Neural cell (in vitro differentiated cells): ENCODE measurements at regions not wholly inside any gene's neighbourhood (a gene's known extent, or its start where the extent isn't known, plus 50 kb on each side); places are given as distances from the start of the nearest gene placed in this dataset.

Experiments used
- H2AFZ ChIP-seq: fragments of 200-600, 300-800 bp; sonication (generic), shearing (Covaris generic); 2 replicates; pipeline ENCODE4 v1.6.0; 2014; ENCODE audit warnings: low read depth, mild to moderate bottlenecking, antibody characterized with exemption, low read length, moderate library complexity
- H3F3A ChIP-seq: fragments of 200-600 bp; shearing (Covaris generic); 2 replicates; pipeline ENCODE4 v1.6.1; 2016; ENCODE audit warnings: mild to moderate bottlenecking, moderate library complexity, mixed read lengths, antibody characterized with exemption, low read length; ENCODE audit not compliant: insufficient read depth, poor library complexity, severe bottlenecking
- H3K27ac ChIP-seq: fragments of 200-600, 300-800 bp; sonication (generic), shearing (Covaris generic); 2 replicates; pipeline ENCODE4 v1.5.1; 2014; ENCODE audit warnings: mild to moderate bottlenecking, low read length, moderate library complexity
- H3K27me3 ChIP-seq: fragments of 300-800, 200-600 bp; sonication (generic), shearing (Covaris generic); 2 replicates; pipeline ENCODE4 v1.6.0; 2014; ENCODE audit warnings: mild to moderate bottlenecking, low read depth, low read length, moderate library complexity; ENCODE audit not compliant: insufficient read depth
- H3K36me3 ChIP-seq: fragments of 300-800, 200-600 bp; sonication (generic), shearing (Covaris generic); 2 replicates; pipeline ENCODE4 v1.5.1; 2014; ENCODE audit warnings: mild to moderate bottlenecking, antibody characterized with exemption, low read length, moderate library complexity; ENCODE audit not compliant: insufficient read depth
- H3K4me2 ChIP-seq: fragments of 300-800, 200-600 bp; sonication (generic), shearing (Covaris generic); 2 replicates; pipeline ENCODE4 v1.6.0; 2014; ENCODE audit warnings: mild to moderate bottlenecking, low read length
- H3K4me3 ChIP-seq: fragments of 300-800, 200-600 bp; sonication (generic), shearing (Covaris generic); 2 replicates; pipeline ENCODE4 v1.5.1; 2014; ENCODE audit warnings: mild to moderate bottlenecking, low read length, moderate library complexity
- H3K79me2 ChIP-seq: fragments of 200-600 bp; shearing (Covaris generic); replicated peaks from 2 replicates; pipeline ENCODE4 v1.6.0; 2014; ENCODE audit warnings: mild to moderate bottlenecking, low read length, moderate library complexity; ENCODE audit not compliant: insufficient read depth
- H3K9ac ChIP-seq: fragments of 300-800, 200-600 bp; sonication (generic), shearing (Covaris generic); 2 replicates; pipeline ENCODE4 v1.6.1; 2016; ENCODE audit warnings: mild to moderate bottlenecking, low read length, mixed read lengths
- H3K9me2 ChIP-seq: fragments of 200-600 bp; shearing (Covaris generic); 2 replicates; pipeline ENCODE4 v1.6.1; 2016; ENCODE audit warnings: mild to moderate bottlenecking, low read length, mixed read lengths; ENCODE audit not compliant: insufficient read depth
- H3K9me3 ChIP-seq: fragments of 200-600, 300-800 bp; sonication (generic), shearing (Covaris generic); 2 replicates; pipeline ENCODE4 v1.6.1; 2016; ENCODE audit warnings: mild to moderate bottlenecking, mixed run types, low read length, moderate library complexity, mixed read lengths
- H4K20me1 ChIP-seq: fragments of 200-600 bp; shearing (Covaris generic); 2 replicates; pipeline ENCODE4 v1.6.1; 2016; ENCODE audit warnings: mild to moderate bottlenecking, mixed run types; ENCODE audit not compliant: insufficient read depth
- EP300 ChIP-seq: fragments of 450-650 bp; conservative IDR thresholded peaks from 2 replicates; pipeline ENCODE4 v1.6.1; 2014; ENCODE audit warnings: antibody characterized with exemption, mild to moderate bottlenecking, moderate library complexity; ENCODE audit not compliant: poor library complexity, severe bottlenecking
- EZH2 ChIP-seq: fragments of 200-600, 300-800 bp; shearing (Covaris generic), sonication (generic); IDR thresholded peaks from 2 replicates; pipeline ENCODE4 v1.6.1; 2014; ENCODE audit warnings: antibody characterized with exemption, low read length, borderline replicate concordance, mild to moderate bottlenecking; ENCODE audit not compliant: insufficient read depth, poor library complexity, severe bottlenecking
- MXI1 ChIP-seq: fragments of 450-650 bp; conservative IDR thresholded peaks from 2 replicates; pipeline ENCODE4 v1.6.1; 2014; ENCODE audit warnings: antibody characterized with exemption, mild to moderate bottlenecking; ENCODE audit not compliant: poor library complexity, severe bottlenecking
- POLR2AphosphoS5 ChIP-seq: IDR thresholded peaks from 2 replicates; pipeline ENCODE4 v1.6.1; 2012
- RAD21 ChIP-seq: fragments of 450-650 bp; conservative IDR thresholded peaks from 2 replicates; pipeline ENCODE4 v1.6.1; 2014; ENCODE audit warnings: antibody characterized with exemption, mild to moderate bottlenecking, moderate library complexity
- SMC3 ChIP-seq: fragments of 450-650 bp; conservative IDR thresholded peaks from 2 replicates; pipeline ENCODE4 v1.6.1; 2014; ENCODE audit warnings: antibody characterized with exemption, mild to moderate bottlenecking, moderate library complexity; ENCODE audit not compliant: poor library complexity
- TAF1 ChIP-seq: IDR thresholded peaks from 2 replicates; pipeline ENCODE4 v1.6.1; 2012; ENCODE audit warnings: low read depth
- TF ChIP-seq, protein P1 (sequence below): fragments of 450-650 bp; IDR thresholded peaks from 2 replicates; pipeline ENCODE4 v1.5.1; 2014; ENCODE audit warnings: antibody characterized with exemption, mild to moderate bottlenecking, moderate library complexity; ENCODE audit not compliant: poor library complexity, severe bottlenecking
- TF ChIP-seq, protein P2 (sequence below): IDR thresholded peaks from 2 replicates; pipeline ENCODE4 v1.6.1; 2012; ENCODE audit warnings: borderline replicate concordance

DNA sequence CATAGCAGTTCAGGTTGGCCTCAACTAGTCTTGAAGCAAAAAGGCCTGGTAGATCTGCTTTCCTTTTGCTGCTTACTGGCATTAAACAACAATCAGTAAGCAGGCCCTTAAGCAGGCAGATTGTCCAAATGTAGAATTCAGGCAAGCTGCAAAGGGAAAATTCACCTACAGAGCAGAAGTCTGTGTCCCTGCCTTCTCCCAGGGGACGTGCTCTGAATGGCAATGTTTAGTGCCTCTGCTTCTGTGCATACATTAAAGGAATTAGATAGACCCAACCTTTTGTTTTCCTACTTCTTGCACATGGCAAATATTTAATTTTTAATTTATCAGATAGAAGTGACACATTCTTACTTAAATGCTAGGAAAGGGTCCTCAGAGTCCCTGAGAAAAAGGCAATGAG lies 328.8 kb upstream of the PIK3R1 start:
- H3K27me3 ChIP-seq = no peaks in the 10 kb centered on the region
- no peak overlapping the region for H3K27ac ChIP-seq
- H3K4me3 ChIP-seq = no peak overlapping the region
- no peak overlapping the region for H3K9ac ChIP-seq
- no peaks in the 10 kb centered on the region for H3K79me2 ChIP-seq
- no peaks in the 10 kb centered on the region for H3K9me3 ChIP-seq
- H2AFZ ChIP-seq = no peak overlapping the region
- H3K4me2 ChIP-seq = no peak overlapping the region
- H3K36me3 ChIP-seq = no peaks in the 10 kb centered on the region
- TF ChIP-seq TAF1 (no peak), EZH2 (no peak), RAD21 (no peak), SMC3 (no peak), EP300 (no peak), POLR2AphosphoS5 (no peak), MXI1 (no peak)
- TF ChIP-seq, protein P1, sequence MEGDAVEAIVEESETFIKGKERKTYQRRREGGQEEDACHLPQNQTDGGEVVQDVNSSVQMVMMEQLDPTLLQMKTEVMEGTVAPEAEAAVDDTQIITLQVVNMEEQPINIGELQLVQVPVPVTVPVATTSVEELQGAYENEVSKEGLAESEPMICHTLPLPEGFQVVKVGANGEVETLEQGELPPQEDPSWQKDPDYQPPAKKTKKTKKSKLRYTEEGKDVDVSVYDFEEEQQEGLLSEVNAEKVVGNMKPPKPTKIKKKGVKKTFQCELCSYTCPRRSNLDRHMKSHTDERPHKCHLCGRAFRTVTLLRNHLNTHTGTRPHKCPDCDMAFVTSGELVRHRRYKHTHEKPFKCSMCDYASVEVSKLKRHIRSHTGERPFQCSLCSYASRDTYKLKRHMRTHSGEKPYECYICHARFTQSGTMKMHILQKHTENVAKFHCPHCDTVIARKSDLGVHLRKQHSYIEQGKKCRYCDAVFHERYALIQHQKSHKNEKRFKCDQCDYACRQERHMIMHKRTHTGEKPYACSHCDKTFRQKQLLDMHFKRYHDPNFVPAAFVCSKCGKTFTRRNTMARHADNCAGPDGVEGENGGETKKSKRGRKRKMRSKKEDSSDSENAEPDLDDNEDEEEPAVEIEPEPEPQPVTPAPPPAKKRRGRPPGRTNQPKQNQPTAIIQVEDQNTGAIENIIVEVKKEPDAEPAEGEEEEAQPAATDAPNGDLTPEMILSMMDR = no peak
- TF ChIP-seq, protein P2, sequence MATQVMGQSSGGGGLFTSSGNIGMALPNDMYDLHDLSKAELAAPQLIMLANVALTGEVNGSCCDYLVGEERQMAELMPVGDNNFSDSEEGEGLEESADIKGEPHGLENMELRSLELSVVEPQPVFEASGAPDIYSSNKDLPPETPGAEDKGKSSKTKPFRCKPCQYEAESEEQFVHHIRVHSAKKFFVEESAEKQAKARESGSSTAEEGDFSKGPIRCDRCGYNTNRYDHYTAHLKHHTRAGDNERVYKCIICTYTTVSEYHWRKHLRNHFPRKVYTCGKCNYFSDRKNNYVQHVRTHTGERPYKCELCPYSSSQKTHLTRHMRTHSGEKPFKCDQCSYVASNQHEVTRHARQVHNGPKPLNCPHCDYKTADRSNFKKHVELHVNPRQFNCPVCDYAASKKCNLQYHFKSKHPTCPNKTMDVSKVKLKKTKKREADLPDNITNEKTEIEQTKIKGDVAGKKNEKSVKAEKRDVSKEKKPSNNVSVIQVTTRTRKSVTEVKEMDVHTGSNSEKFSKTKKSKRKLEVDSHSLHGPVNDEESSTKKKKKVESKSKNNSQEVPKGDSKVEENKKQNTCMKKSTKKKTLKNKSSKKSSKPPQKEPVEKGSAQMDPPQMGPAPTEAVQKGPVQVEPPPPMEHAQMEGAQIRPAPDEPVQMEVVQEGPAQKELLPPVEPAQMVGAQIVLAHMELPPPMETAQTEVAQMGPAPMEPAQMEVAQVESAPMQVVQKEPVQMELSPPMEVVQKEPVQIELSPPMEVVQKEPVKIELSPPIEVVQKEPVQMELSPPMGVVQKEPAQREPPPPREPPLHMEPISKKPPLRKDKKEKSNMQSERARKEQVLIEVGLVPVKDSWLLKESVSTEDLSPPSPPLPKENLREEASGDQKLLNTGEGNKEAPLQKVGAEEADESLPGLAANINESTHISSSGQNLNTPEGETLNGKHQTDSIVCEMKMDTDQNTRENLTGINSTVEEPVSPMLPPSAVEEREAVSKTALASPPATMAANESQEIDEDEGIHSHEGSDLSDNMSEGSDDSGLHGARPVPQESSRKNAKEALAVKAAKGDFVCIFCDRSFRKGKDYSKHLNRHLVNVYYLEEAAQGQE = no peak
- no peaks in the 10 kb centered on the region for H3K9me2 ChIP-seq
- H4K20me1 ChIP-seq = no peaks in the 10 kb centered on the region
- H3F3A ChIP-seq = no peaks in the 10 kb centered on the region

DNA sequence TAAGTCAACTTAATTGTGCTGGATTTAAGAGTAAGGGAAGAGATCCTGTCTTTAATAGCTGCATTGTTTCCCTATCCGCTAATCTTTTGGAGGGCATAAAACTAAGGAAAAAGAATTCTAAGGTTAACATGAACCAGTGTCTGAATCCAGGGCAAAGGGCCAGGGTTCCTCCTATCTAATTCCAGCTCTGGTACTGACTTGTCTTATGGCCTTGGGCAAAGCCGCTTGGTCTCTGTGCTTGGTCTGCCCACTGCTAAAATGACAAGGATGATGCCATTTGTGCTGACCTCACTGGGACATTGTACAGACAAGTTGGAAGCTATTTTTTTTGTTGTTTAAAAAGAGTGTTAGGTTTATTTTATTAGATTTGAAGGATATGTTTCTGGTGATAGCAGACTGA lies 334.7 kb upstream of the PIK3R1 start:
- no peaks in the 10 kb centered on the region for H3K9me2 ChIP-seq
- H3K79me2 ChIP-seq = no peaks in the 10 kb centered on the region
- no peak for TF ChIP-seq SMC3
- no peak for TF ChIP-seq EP300
- TF ChIP-seq, protein P2 = no peak
- TF ChIP-seq TAF1 = no peak
- TF ChIP-seq POLR2AphosphoS5 = no peak
- TF ChIP-seq EZH2 = no peak
- TF ChIP-seq RAD21 = no peak
- no peak for TF ChIP-seq MXI1
- TF ChIP-seq, protein P1 = no peak
- H3F3A ChIP-seq = no peaks in the 10 kb centered on the region
- no peak overlapping the region for H3K27ac ChIP-seq
- H3K4me2 ChIP-seq = no peak overlapping the region
- no peaks in the 10 kb centered on the region for H3K27me3 ChIP-seq
- H3K9me3 ChIP-seq = no peaks in the 10 kb centered on the region
- H3K9ac ChIP-seq = no peak overlapping the region
- no peak overlapping the region for H2AFZ ChIP-seq
- no peaks in the 10 kb centered on the region for H3K36me3 ChIP-seq
- no peak overlapping the region for H3K4me3 ChIP-seq
- H4K20me1 ChIP-seq = no peaks in the 10 kb centered on the region
